ENCODE measurements at regions not wholly inside any gene's neighbourhood (a gene's known extent, or its start where the extent isn't known, plus 50 kb on each side); places are given as distances from the start of the nearest gene placed in this dataset.
"Not testable (repeated sequence)": the region's sequence is repeated elsewhere in the genome, so short reads cannot be mapped to it uniquely, and the experiment has no call there.

- DNase-seq = no peak
Observed at GRCh38 chr1:178572604-178573003, 59.7 kb downstream of the TEX35 start.

DNA sequence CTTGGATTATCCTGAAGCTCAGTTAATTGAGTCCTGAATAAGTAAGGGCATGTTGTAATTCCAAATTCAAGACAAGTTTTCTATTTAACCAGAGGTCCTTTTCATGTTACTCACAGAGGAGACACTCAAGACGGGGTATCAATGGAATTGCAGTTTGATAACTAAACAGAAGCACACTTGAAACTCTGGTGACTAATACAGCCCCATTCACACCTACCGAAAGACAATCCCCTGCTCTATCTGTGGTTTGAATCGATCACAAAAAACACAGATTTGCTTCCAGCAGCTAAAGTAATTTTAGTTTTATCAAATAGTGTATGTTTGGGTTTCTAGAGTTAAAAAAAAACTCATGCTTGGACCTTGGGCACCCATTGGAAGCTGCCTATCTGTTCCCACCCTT is 60.4 kb downstream of the TEX35 start:
- no peak for DNase-seq

GRCh38 chr1:178574345-178574744 is 61.4 kb downstream of the TEX35 start:
- no peak for DNase-seq

DNA sequence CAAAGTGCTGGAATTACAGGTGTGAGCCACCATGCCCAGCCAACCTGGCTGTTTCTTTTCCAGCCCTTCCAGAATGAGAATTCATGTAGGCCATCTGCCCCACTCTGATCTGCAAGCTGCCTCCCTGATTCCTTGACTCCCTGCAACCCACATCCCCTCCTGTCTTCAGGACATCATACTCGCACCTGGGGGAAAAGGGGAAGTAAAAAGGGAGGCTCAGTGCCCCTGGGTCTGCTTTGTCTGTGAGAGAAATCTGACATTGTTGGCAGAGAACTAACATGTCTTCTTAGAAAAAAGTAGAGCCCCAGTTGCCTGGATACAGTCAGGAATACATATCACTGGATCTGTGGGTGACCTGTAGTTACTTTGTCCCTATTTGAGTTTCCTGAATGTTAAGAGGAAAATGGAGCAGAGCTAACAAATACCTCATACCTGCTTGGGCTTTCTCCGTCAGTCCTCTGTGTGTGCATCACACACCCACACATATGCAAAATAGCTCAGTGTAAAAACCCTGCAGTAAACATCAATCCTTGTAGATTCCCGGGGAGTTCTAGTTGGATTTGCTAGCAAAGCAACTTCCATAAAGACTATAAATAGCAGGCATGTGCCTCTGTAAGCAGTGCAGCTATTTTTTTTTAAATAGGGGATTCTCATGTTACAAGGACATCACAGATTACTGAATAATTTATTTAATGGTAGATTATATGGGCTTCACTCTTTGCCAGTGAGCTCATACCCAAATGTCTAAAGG is 62.9 kb downstream of the TEX35 start:
- DNase-seq = peak in 2 of 3 donors; percentile 8 to 20

GRCh38 chr1:178576841-178577240 is 63.9 kb downstream of the TEX35 start:
- no peak for DNase-seq

- DNase-seq = no peak
Observed at GRCh38 chr1:178577882-178578281, 65.0 kb downstream of the TEX35 start.

DNA sequence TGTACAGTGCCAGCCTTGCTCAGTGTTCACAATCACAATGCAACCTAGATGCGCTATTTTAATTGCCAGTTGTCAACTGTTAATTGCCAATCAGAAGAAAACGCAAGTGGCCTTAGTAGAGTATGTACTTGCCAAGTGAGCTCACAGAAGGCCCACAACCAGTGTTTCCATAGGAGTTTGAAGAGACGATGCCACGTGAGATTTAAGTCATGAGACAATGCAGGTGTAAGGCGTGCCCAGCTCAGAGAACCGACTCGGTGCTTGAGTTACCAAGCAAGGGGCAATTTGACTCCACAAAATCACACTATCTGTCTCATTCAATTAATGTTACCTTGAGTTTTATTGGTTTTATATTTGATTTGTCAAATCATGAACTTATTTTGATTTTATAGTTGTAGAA is 65.6 kb downstream of the TEX35 start:
- no peak for DNase-seq

GRCh38 chr1:178579095-178579494 is 66.2 kb downstream of the TEX35 start:
- DNase-seq = no peak

GRCh38 chr1:178579562-178579961 is 66.7 kb downstream of the TEX35 start:
- no peak for DNase-seq

- no peak for DNase-seq
Observed at GRCh38 chr1:178580096-178580495, 67.2 kb downstream of the TEX35 start.

GRCh38 chr1:178580876-178581275 is 68.0 kb downstream of the TEX35 start:
- DNase-seq = no peak

DNA sequence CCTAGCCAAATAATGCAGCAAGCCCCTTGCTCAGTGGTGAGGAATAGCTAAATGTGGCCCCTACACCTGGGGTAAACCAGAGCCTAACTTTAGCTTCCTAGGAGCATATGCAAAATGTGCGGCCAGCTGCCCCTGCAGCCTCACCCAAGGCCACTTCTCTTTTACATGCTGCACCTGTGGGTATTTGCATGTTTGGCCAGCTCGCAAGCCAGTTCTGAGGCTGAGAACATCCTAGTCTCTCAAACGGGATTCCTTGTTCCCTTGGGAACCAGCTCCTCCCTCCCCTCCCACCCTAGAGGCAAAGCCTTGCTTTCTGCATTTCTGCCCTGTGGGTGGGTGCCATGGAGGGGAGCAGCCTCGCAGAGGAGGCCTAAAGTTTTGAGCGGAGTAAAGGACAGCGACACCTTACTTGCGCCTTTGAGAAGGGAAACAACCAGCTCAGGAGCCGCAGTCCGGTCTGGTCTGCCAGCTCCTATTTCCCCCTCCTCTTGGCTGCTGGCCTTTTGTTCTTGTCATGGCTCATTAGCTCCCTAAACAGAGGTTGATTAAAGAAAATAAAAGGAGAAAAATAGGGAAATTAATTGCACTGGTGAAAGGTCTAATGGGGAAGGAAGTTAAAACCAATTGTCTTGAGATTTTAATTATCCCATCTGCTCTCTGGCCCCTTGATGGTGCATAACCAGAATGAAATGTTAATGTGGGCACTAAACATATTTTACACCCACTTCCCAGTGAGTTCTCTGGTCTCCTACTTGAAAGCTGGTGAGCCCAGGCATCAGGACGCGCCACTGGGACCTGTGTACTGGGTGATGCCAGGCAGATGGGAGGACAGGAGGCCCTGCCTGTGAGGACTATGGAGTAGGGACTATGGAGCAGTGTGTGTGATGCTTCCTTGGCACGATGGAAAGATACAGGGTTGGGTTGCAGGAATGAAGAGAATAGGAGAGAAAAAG is 68.7 kb downstream of the TEX35 start:
- no peak for DNase-seq

DNA sequence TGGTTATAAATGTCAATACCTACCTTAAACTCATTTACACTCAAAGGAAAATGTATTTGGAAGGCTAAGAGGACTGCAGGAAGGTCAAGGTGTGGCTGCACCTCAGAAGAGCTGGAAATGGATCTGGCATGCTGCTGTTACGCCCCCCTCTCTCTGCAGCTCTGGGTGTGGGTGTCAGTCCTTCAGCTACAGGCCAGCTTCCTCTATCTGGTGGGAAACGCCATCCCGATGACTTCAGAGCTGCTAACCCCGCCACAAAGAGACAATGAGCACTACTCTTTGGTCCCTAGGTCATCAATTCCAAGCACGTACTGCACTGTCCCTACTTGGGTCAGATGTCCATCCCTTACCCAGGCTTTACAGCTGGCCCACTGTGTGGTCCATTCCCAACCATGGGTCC is 74.2 kb downstream of the TEX35 start:
- DNase-seq = peak; percentile 39 to 52 (median 46)

DNA sequence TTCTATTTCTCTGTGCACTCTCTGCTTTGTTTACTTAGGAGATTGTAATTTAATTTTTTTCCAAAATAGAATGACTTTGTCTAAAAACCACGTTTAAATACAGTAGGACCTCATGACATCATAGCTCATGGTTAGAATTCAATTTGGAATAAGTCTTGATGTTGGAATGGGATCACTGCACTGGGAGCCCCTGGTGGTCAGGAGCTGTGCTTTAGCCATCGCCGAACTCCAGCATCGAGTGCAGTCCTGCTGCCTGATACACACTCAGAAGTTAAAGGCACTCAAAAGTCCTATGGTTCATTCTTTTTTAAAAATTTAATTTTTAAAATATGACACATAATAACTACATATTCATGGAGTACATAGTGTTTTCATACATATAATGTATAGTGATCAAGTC is 75.1 kb downstream of the TEX35 start:
- no peak for DNase-seq

DNA sequence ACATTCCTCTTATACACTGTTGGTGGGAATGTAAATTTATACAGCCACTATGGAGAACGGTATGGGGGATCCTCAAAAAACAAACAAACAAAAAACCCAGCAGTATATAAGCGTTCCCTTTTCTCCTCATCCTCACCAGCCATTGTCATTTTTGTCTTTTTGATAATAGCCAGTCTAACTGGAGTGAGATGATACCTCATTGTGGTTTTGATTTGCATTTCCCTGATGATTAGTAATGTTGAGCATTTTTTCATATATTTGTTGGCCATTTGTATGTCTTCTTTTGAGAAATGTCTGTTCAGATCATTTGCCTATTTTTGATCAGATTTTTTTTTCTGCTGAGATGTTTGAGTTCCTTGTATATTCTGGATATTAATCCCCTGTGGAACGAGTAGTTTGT is 76.1 kb downstream of the TEX35 start:
- DNase-seq = not testable (repeated sequence)

DNA sequence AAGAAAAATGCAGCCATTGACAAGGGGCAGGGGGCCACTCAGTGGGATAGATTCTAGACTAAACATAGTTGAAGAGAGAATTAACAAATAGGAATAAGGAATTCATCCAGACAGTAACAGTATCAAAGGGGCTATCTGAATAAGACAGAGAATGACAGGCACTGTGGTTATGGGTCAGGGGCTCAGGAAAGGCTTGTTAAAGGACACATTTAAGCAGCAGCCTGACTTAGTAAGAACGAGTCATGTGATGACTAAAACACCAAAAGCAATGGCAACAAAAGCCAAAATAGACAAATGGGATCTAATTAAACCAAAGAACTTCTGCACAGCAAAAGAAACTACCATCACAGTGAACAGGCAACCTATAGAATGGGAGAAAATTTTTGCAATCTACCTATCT is 78.9 kb downstream of the TEX35 start:
- not testable (repeated sequence) for DNase-seq

- DNase-seq = no peak
Observed at GRCh38 chr1:178593515-178593914, 80.6 kb downstream of the TEX35 start.

DNA sequence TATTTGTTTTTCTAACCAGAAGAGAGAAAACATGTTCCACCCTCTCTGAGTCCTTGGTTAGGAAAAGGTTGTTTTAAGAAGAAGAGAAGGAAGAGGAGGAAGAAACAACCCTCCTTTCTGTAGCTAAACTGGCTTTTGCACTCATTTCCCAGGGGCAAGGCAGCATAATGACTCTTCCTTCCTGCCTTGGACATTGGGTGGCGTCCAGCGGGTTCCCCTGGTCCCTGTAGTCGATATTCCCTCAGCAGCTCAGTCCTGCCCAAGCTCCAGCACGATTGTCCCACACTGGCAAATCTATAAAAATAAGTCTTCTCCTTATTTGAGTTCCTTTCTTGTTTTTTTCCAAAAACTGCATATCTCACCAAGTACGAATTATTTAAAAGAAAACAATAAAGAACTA is 81.2 kb downstream of the TEX35 start:
- DNase-seq = peak in 1 of 3 donors; percentile 14

- peak; percentile 58 to 72 (median 66) for DNase-seq
Observed at GRCh38 chr1:178595491-178595890, 82.6 kb downstream of the TEX35 start.

DNA sequence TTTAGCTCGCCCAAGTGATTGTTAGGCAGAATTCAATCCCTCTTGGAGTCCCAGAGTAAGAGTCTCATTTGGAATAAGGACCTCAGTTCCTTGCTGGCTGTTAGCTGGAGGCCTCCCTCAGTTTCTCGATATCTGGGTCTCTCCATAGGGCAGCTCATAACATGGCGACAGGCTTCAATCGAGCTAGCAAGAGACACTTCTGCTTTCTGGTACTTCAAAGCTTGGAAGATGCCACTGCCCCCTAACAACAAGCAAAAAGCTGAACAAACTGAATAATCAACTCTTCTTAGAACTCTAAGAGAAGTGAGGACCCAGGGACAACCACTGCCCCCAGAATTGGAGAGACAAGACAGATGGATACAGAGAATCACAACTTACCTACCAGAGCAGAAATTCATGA is 86.2 kb downstream of the TEX35 start:
- no peak for DNase-seq

DNA sequence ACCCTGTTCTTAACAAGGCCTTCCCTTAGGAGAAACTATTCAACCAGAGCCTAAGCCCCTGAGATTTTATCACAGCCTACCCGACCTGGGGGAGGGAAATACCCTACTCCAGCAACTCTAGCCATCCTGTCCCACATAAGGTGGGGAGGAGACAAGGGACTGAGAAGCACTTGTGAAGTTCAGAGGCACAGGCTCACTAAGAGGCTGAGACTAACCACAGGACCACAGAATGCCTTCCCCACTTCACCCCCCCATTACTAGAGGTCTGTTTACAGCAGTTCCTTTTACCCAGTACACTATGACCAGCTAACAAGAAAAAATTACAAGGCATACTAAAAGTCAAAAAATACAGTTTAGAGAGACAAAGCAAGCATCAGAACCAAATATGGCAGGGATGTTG is 86.8 kb downstream of the TEX35 start:
- DNase-seq = no peak

GRCh38 chr1:178603926-178604325 is 91.0 kb downstream of the TEX35 start:
- no peak for DNase-seq

DNA sequence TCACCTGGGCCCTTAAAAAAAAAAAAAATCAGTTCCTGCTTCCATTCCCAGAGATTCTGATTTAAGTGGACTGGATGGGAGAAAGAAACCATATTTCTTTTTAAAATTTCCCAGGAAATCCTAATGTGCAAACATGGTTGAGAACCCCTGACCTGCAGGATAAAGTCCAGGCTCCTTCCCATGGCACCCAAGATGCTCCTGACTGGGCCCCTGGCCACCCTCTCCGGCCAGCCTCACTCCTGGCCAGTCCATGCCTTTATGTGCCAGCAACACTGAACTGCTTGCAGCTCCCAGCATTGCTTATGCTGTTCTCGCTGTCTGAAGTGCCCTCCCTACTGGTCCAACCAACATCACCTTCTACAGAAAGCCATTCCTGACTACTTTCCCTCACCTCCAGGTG is 93.9 kb downstream of the TEX35 start:
- no peak for DNase-seq
